Keratinocyte (primary cell): ENCODE measurements at regions not wholly inside any gene's neighbourhood (a gene's known extent, or its start where the extent isn't known, plus 50 kb on each side); places are given as distances from the start of the nearest gene placed in this dataset.

ENCODE experiments used
- DNase-seq: peaks from one replicate; pipeline ENCODE4 v3.0.0-alpha.2; 2011; ENCODE audit warnings: low read depth, missing footprints, low spot score
- FAIRE-seq: peaks from 2 replicates; lab custom pipeline; 2011; peaks lifted over from hg19 to GRCh38; lab: Jason Lieb, UNC
- H2AFZ ChIP-seq: 2 replicates; pipeline ENCODE4 v1.6.0; 2012; ENCODE audit warnings: low read length, control low read depth, inconsistent platforms; ENCODE audit not compliant: control insufficient read depth
- H3K27ac ChIP-seq: 2 replicates; pipeline ENCODE4 v1.5.1; 2011; ENCODE audit warnings: low read length; ENCODE audit not compliant: control insufficient read depth, insufficient read depth
- H3K27me3 ChIP-seq: 3 replicates; pipeline ENCODE4 v1.6.0; 2011; ENCODE audit warnings: low read length; ENCODE audit not compliant: control insufficient read depth, insufficient read depth; ENCODE audit errors: extremely low read depth
- H3K36me3 ChIP-seq, 2 experiments: 2 replicates in 1 of 2; 3 replicates in 1 of 2; pipeline ENCODE4 v1.5.1; 2011; ENCODE audit warnings: low read length in 2 of 2, mild to moderate bottlenecking in 1 of 2; ENCODE audit not compliant: control insufficient read depth in 2 of 2, insufficient read depth in 2 of 2; ENCODE audit errors: extremely low read depth in 1 of 2
- H3K4me1 ChIP-seq: 3 replicates; pipeline ENCODE4 v1.5.1; 2011; ENCODE audit warnings: low read length; ENCODE audit not compliant: control insufficient read depth, insufficient read depth; ENCODE audit errors: extremely low read depth
- H3K4me2 ChIP-seq: 3 replicates; pipeline ENCODE4 v1.6.0; 2011; ENCODE audit warnings: low read depth, low read length; ENCODE audit not compliant: control insufficient read depth, insufficient read depth; ENCODE audit errors: extremely low read depth
- H3K4me3 ChIP-seq, 3 experiments: fragments of 200-600 bp in 1 of 3; sonication (generic) in 1 of 3; 2 replicates in 2 of 3; 3 replicates in 1 of 3; pipeline ENCODE4 v1.5.1; 2011 to 2016; ENCODE audit warnings: low read length in 3 of 3, mild to moderate bottlenecking in 3 of 3, control low read depth in 2 of 3, inconsistent platforms in 1 of 3, low read depth in 1 of 3, mixed read lengths in 1 of 3, mixed run types in 1 of 3, moderate library complexity in 1 of 3; ENCODE audit not compliant: control insufficient read depth in 2 of 3, insufficient read depth in 2 of 3; ENCODE audit errors: extremely low read depth in 1 of 3
- H3K79me2 ChIP-seq: 2 replicates; pipeline ENCODE4 v1.6.0; 2012; ENCODE audit warnings: low read length; ENCODE audit not compliant: control insufficient read depth, insufficient read depth
- H3K9ac ChIP-seq: 3 replicates; pipeline ENCODE4 v1.6.0; 2011; ENCODE audit warnings: low read length; ENCODE audit not compliant: control insufficient read depth, insufficient read depth; ENCODE audit errors: extremely low read depth
- H3K9me1 ChIP-seq: 3 replicates; pipeline ENCODE4 v1.6.0; 2011; ENCODE audit warnings: low read length; ENCODE audit not compliant: control insufficient read depth, insufficient read depth; ENCODE audit errors: extremely low read depth
- H3K9me3 ChIP-seq: 2 replicates; pipeline ENCODE4 v1.5.1; 2012; ENCODE audit warnings: low read depth, low read length; ENCODE audit not compliant: control insufficient read depth
- H4K20me1 ChIP-seq: 3 replicates; pipeline ENCODE4 v1.6.0; 2011; ENCODE audit warnings: low read length; ENCODE audit not compliant: control insufficient read depth, insufficient read depth; ENCODE audit errors: extremely low read depth
- EZH2 ChIP-seq: IDR thresholded peaks from one replicate; pipeline ENCODE4 v1.6.1; 2012; ENCODE audit warnings: inconsistent platforms, mild to moderate bottlenecking, low read length, moderate library complexity
- dilution Hi-C: fragments of 300-500 bp; cut with MboI; formaldehyde crosslinking; loops from one replicate; pipeline ENCODE4 v1.7.0; 2020; ENCODE audit warnings: low sequenced_read_pairs; ENCODE audit not compliant: extremely low pct_ligation_motif_present
- TF ChIP-seq, protein P1 (sequence below), 3 experiments: IDR thresholded peaks in 1 of 3; conservative IDR thresholded peaks in 1 of 3; optimal IDR thresholded peaks in 1 of 3; 2 replicates in 2 of 3; 3 replicates in 1 of 3; pipeline versions ENCODE3 to v1.5.1; 2011; ENCODE audit warnings: low read length in 3 of 3, mild to moderate bottlenecking in 3 of 3, moderate library complexity in 2 of 3, control low read depth in 1 of 3, inconsistent platforms in 1 of 3; ENCODE audit not compliant: insufficient read depth in 2 of 3; ENCODE audit errors: extremely low read depth in 1 of 3

DNA sequence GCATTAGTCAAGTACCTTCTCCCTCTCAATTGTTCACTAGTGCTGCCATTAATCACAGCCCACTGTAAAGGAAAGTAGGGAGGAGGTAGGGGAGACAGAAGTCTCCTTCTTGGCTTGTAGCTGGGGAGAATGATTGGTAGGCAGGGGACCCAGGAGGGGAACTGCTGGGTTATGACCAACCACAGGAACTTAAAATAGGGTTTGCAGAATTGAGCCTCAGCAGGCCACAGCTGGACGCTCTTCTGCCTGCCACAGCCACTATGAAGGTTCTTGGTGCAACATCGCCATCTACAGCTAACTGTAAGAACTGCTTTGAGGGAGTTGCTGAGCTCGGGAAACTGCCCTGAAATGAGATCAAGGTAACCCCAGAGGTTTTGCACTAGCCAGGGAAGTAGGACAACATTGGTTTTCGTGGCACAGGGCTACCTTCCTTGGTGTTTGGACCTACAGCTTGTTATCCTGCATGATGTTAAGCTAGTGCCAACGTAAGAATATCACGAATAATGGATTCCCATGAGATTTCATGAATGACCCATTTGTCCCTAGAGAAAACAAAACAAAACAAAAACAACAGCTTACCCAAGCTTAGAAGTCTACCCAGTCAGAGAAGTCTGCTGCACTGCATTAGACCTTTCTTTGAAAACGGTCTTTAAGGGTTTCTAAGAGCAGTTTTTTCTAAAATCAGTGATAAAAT, 787.1 kb upstream of the API5 start:
- H3K9me1 ChIP-seq, result no peaks in the 10 kb centered on the region
- no peak overlapping the region for H3K27ac ChIP-seq
- H3K9me3 ChIP-seq, result no peaks in the 10 kb centered on the region
- H3K4me1 ChIP-seq, result no peaks in the 10 kb centered on the region
- dilution Hi-C loops, result no loop called here
- DNase-seq (no peak), FAIRE-seq (peak; percentile 74)
- H3K4me2 ChIP-seq, result no peak overlapping the region
- no peak for TF ChIP-seq EZH2
- TF ChIP-seq, protein P1, sequence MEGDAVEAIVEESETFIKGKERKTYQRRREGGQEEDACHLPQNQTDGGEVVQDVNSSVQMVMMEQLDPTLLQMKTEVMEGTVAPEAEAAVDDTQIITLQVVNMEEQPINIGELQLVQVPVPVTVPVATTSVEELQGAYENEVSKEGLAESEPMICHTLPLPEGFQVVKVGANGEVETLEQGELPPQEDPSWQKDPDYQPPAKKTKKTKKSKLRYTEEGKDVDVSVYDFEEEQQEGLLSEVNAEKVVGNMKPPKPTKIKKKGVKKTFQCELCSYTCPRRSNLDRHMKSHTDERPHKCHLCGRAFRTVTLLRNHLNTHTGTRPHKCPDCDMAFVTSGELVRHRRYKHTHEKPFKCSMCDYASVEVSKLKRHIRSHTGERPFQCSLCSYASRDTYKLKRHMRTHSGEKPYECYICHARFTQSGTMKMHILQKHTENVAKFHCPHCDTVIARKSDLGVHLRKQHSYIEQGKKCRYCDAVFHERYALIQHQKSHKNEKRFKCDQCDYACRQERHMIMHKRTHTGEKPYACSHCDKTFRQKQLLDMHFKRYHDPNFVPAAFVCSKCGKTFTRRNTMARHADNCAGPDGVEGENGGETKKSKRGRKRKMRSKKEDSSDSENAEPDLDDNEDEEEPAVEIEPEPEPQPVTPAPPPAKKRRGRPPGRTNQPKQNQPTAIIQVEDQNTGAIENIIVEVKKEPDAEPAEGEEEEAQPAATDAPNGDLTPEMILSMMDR (optimal IDR thresholded peaks at IDR 0.05 in 1 of 3, IDR thresholded peaks at IDR 0.05 in 1 of 3, conservative IDR thresholded peaks at IDR 0.05 in 1 of 3; ENCODE audit: extremely low read depth in 1 of 3, insufficient read depth in 2 of 3, low read length in 3 of 3), result peak; percentile 81 to 88 (median 81)
- no peaks in the 10 kb centered on the region for H3K36me3 ChIP-seq
- no peaks in the 10 kb centered on the region for H4K20me1 ChIP-seq
- no peak overlapping the region for H2AFZ ChIP-seq
- no peaks in the 10 kb centered on the region for H3K27me3 ChIP-seq
- no peak overlapping the region for H3K4me3 ChIP-seq
- no peaks in the 10 kb centered on the region for H3K79me2 ChIP-seq
- no peak overlapping the region for H3K9ac ChIP-seq

DNA sequence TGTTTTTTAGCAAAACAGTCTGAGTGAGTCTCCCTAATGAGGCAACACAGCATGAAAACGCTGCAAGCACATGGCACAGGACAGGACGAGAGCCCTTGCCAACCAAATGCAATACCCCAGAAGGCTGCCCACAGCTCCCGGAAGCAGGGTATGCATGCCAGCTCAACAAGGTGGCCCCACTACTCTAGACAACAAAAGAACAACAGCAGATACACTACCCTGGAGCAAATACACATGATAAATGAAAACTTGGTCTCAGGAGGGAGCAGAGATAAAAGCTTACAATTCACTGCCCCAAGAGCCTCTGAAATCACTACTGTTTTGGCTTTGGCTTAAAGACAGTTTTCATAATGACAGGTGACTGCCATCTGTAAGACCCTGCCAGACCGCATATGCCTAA, 785.4 kb upstream of the API5 start:
- Histone ChIP-seq H3K79me2 (no peaks in the 10 kb centered on the region), H3K4me1 (no peaks in the 10 kb centered on the region), H3K27me3 (no peaks in the 10 kb centered on the region), H3K9me1 (no peaks in the 10 kb centered on the region), H3K9me3 (no peaks in the 10 kb centered on the region), H3K36me3 (no peaks in the 10 kb centered on the region), H2AFZ (no peak overlapping the region), H4K20me1 (no peaks in the 10 kb centered on the region), H3K4me2 (no peak overlapping the region), H3K27ac (no peak overlapping the region), H3K4me3 (no peak overlapping the region), H3K9ac (no peak overlapping the region)
- no peak for TF ChIP-seq EZH2
- TF ChIP-seq, protein P1 (optimal IDR thresholded peaks at IDR 0.05 in 1 of 3, IDR thresholded peaks at IDR 0.05 in 1 of 3, conservative IDR thresholded peaks at IDR 0.05 in 1 of 3; ENCODE audit: extremely low read depth in 1 of 3, insufficient read depth in 2 of 3, low read length in 3 of 3), result no peak
- DNase-seq (no peak), FAIRE-seq (no peak)
- dilution Hi-C loops, result no loop called here
